ENCODE measurements at regions not wholly inside any gene's neighbourhood (a gene's known extent, or its start where the extent isn't known, plus 50 kb on each side); places are given as distances from the start of the nearest gene placed in this dataset.
"Not testable (repeated sequence)": the region's sequence is repeated elsewhere in the genome, so short reads cannot be mapped to it uniquely, and the experiment has no call there.

DNA sequence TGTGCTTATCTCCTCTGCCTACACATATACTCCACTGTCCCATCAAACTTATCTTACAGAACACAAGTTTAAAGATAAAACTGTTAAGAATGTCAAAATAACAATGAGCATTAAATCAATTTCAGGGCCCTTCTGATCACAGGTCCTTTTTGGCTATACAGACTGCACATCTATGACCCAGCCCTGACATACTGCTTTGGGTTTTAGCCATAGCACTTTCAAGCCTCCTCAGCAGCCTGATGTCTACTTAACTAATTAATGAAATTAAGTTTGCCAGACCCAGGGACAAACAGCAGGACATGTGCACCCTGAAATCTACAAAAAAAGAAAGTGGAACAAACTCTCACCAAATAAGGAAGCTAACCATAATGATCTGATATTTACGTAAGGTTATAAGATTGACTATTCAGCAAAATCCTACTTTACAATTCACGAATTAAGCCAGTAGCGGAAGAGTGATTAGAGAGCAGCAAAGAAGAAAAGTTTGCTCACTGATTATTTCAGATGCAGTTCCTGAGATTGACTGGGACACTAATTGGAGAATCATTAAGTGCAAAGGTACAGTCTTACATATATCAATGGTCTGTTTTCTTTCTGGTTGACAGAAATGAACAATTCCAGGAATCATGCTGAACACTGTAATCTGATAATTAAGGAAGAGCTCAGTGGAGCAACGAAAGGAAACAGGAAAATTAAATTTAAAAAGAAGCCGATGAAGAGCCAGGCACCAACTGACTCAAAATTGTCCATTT is 669.3 kb upstream of the LRRN3 start:
- TF ChIP-seq, protein P1, sequence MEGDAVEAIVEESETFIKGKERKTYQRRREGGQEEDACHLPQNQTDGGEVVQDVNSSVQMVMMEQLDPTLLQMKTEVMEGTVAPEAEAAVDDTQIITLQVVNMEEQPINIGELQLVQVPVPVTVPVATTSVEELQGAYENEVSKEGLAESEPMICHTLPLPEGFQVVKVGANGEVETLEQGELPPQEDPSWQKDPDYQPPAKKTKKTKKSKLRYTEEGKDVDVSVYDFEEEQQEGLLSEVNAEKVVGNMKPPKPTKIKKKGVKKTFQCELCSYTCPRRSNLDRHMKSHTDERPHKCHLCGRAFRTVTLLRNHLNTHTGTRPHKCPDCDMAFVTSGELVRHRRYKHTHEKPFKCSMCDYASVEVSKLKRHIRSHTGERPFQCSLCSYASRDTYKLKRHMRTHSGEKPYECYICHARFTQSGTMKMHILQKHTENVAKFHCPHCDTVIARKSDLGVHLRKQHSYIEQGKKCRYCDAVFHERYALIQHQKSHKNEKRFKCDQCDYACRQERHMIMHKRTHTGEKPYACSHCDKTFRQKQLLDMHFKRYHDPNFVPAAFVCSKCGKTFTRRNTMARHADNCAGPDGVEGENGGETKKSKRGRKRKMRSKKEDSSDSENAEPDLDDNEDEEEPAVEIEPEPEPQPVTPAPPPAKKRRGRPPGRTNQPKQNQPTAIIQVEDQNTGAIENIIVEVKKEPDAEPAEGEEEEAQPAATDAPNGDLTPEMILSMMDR (IDR thresholded peaks at IDR 0.05), result no peak
- H3K4me3 ChIP-seq, result no peak overlapping the region
- DNase-seq (ENCODE audit: low spot score), result no peak
- no peak overlapping the region for H3K27ac ChIP-seq

DNA sequence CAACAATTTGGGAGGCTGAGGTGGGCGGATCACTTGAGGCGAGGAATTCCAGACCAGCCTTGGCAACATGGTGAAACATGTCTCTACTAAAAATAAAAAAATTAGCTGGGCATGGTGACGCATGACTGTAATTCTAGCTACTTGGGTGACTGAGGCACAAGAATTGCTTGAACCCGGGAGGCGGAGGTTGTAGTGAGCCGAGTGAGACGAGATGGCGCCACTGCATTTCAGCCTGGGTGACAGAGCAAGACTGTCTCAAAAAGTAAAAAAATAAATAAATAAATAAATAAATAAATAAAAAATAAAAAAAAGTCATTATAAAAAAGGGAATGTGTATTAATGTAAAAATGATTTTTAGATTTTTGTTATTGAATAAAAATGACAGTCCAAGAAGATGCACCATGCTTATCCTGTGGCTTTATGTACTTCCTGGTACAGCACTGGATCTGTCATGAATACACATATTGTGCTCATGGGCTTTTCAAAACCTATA is 658.8 kb upstream of the LRRN3 start:
- H3K27ac ChIP-seq, result no peak overlapping the region
- H3K4me3 ChIP-seq, result no peak overlapping the region
- TF ChIP-seq, protein P1 (IDR thresholded peaks at IDR 0.05), result no peak
- DNase-seq (ENCODE audit: low spot score), result no peak

DNA sequence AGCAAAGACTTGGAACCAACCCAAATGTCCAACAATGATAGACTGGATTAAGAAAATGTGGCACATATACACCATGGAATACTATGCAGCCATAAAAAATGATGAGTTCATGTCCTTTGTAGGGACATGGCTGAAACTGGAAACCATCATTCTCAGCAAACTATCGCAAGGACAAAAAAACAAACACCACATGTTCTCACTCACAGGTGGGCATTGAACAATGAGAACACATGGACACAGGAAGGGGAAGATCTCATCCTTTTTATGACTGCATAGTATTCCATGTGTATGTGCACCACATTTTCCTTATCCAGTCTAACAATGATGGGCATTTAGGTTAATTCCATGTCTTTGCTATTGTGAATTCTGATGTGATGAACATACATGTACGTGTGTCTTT is 652.0 kb upstream of the LRRN3 start:
- not testable (repeated sequence) for DNase-seq (ENCODE audit: low spot score); H3K27ac ChIP-seq; H3K4me3 ChIP-seq

DNA sequence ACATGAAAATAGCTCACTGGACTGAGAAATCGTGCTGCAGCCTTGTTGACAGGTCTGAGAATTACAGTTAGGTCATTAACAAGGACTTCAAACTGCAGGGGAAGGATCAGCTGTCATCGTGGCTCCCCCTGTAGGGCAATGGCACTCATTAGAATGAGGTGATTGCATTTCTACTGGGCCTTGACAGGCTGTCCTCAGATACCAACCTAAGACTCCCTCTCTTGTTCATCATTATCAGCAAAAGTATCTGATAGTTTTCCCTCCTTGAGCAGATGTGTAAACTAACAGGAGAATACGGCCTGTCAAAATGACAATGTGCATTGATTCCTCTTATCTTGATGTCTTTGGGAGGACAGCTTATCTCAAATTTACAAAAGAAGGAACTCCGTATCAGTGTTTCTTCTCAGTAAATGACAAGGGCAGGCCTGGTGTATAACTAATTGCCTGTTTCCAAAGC is 648.5 kb upstream of the LRRN3 start:
- H3K4me3 ChIP-seq, result no peak overlapping the region

DNA sequence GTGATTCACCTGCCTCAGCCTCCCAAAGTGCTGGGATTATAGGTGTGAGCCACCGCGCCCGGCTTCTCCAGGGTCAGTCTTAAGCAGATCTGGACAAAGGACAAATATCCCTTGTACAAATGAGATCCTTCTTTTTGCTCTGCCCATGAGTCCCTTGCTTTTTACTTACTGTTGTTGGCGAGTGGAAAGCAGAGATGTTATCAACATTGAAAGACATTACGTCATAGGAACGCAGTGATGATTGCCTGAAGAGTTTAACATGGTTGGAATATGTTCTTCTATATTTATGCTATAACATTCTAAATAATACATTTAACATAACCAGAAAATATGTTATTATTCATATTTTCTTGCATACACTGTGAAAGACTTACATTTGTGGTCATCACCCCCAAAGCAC is 644.3 kb upstream of the LRRN3 start:
- H3K4me3 ChIP-seq, result no peak overlapping the region
- DNase-seq (ENCODE audit: low spot score), result no peak
- TF ChIP-seq, protein P1 (IDR thresholded peaks at IDR 0.05), result no peak
- H3K27ac ChIP-seq, result no peak overlapping the region

More for the DNA sequence above, 648.5 kb upstream of the LRRN3 start:
- TF ChIP-seq, protein P1 (IDR thresholded peaks at IDR 0.05), result no peak
- H3K27ac ChIP-seq, result no peak overlapping the region
- no peak for DNase-seq (ENCODE audit: low spot score)

DNA sequence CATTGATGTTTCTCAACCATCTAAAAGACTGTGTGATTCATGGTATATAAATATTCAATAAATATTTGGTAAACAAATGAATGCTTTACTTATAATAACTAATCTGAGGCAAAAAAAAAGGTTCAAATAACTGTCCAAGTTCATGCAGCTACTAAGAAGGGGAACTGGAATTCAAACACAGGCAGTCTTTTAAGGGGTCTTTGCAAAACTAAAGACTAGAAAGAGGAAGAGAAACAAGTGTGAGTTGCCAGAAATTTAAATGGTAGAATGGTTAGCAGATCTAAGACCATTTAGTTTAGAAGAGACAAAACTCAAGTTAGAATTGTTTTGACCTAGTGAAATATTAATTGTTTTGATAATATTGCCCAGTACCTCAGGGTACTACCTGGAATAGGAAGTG is 642.0 kb upstream of the LRRN3 start:
- Histone ChIP-seq H3K27ac (no peak overlapping the region), H3K4me3 (no peak overlapping the region)
- no peak for DNase-seq (ENCODE audit: low spot score)
- TF ChIP-seq, protein P1 (IDR thresholded peaks at IDR 0.05), result no peak

DNA sequence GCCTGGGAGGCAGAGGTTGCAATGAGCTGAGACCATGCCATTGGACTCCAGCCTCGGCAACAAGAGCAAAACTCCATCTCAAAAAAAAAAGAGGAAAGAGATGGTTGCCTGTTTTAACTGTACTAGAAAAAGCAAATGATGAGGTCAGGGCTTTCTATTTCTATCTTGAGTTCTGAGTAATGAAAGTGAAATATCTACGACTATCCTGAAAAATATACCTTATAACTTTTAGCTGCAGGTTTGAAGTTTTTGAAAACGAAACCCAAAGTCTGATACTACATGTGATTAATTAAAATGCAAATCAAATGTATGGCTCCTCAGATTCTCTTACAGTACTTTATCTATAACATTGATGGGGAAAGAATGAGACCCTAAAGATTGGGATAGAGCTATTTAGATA is 636.2 kb upstream of the LRRN3 start:
- TF ChIP-seq, protein P1 (IDR thresholded peaks at IDR 0.05), result no peak
- no peak for DNase-seq (ENCODE audit: low spot score)
- Histone ChIP-seq H3K4me3 (no peak overlapping the region), H3K27ac (no peak overlapping the region)
